Transverse colon (tissue), 3 donors: ENCODE measurements at regions not wholly inside any gene's neighbourhood (a gene's known extent, or its start where the extent isn't known, plus 50 kb on each side); places are given as distances from the start of the nearest gene placed in this dataset.

Source experiments
- POLR2A ChIP-seq: fragments of 450-650 bp; IDR thresholded peaks from one replicate; pipeline ENCODE4 v1.6.1; 2016; ENCODE audit warnings: antibody characterized with exemption, mild to moderate bottlenecking, moderate library complexity
- TF ChIP-seq, protein P1 (sequence below), 5 experiments: fragments of 200-600 bp in 3 of 5; fragments of 450-650 bp in 2 of 5; sonication (generic) in 3 of 5; IDR thresholded peaks; 1 replicate in 2 of 5; 2 replicates in 3 of 5; pipeline ENCODE4 v1.5.1; 2016 to 2017; ENCODE audit warnings: antibody characterized with exemption in 5 of 5, inconsistent platforms in 3 of 5, mild to moderate bottlenecking in 2 of 5, moderate library complexity in 1 of 5

DNA sequence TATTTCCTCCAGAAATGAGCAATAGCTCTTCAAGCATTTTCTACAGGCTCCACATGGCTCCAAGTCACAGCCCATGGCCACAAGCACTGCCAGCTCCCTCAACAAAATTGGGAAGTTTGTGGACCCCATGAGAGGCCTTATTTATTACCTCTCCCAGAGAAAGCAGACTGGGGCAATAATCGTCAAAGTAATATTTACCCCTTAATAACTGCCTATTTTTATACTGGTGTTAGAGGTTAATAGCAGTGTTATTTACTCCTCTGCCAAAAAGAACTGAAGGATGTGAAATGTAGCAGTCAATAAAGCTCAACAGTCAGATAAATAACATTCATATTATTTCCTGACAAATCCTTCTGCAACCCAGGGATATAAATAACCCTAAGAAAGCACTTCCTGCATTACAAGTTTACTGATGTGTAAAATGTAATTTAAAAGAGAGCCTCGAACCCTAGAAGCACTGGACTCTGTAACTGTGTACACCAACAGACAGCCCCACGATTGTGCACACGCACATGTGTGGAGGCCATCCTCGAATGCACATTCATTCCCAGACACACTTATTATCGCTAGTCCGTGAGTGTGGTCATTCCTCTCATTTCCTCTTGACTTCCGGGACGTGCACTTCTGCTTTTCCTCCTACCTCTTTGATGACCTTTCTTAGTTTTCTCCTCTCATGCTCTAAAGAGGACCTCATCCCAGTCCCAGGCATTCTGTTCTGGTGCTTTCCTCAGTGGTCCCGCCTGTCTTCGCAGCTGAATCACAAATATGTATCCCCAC, 157.4 kb downstream of the EVX1 start:
- no peak for TF ChIP-seq POLR2A
- TF ChIP-seq, protein P1, sequence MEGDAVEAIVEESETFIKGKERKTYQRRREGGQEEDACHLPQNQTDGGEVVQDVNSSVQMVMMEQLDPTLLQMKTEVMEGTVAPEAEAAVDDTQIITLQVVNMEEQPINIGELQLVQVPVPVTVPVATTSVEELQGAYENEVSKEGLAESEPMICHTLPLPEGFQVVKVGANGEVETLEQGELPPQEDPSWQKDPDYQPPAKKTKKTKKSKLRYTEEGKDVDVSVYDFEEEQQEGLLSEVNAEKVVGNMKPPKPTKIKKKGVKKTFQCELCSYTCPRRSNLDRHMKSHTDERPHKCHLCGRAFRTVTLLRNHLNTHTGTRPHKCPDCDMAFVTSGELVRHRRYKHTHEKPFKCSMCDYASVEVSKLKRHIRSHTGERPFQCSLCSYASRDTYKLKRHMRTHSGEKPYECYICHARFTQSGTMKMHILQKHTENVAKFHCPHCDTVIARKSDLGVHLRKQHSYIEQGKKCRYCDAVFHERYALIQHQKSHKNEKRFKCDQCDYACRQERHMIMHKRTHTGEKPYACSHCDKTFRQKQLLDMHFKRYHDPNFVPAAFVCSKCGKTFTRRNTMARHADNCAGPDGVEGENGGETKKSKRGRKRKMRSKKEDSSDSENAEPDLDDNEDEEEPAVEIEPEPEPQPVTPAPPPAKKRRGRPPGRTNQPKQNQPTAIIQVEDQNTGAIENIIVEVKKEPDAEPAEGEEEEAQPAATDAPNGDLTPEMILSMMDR (IDR thresholded peaks at IDR 0.05): no peak
